Bronchial epithelial cell (primary cell): ENCODE measurements at regions not wholly inside any gene's neighbourhood (a gene's known extent, or its start where the extent isn't known, plus 50 kb on each side); places are given as distances from the start of the nearest gene placed in this dataset.

ENCODE experiments used
- DNase-seq: peaks from one replicate; pipeline ENCODE4 v3.0.0-alpha.2; 2010; ENCODE audit warnings: low read depth
- FAIRE-seq: peaks from 2 replicates; lab custom pipeline; 2011; peaks lifted over from hg19 to GRCh38; lab: Jason Lieb, UNC
- H3K27me3 ChIP-seq: 2 replicates; pipeline ENCODE4 v1.5.1; 2011; ENCODE audit warnings: low read length; ENCODE audit not compliant: control insufficient read depth, insufficient read depth
- H3K36me3 ChIP-seq: 2 replicates; pipeline ENCODE4 v1.5.1; 2011; ENCODE audit warnings: low read length; ENCODE audit not compliant: control insufficient read depth, insufficient read depth
- H3K4me3 ChIP-seq: 2 replicates; pipeline ENCODE4 v1.5.1; 2011; ENCODE audit warnings: mild to moderate bottlenecking, low read depth, low read length, control low read depth
- TF ChIP-seq, protein P1 (sequence below): IDR thresholded peaks from 2 replicates; pipeline ENCODE4 v1.5.1; 2011; ENCODE audit warnings: mild to moderate bottlenecking, moderate library complexity, low read length, control low read depth, inconsistent platforms; ENCODE audit not compliant: insufficient read depth, severe bottlenecking

- TF ChIP-seq, protein P1, sequence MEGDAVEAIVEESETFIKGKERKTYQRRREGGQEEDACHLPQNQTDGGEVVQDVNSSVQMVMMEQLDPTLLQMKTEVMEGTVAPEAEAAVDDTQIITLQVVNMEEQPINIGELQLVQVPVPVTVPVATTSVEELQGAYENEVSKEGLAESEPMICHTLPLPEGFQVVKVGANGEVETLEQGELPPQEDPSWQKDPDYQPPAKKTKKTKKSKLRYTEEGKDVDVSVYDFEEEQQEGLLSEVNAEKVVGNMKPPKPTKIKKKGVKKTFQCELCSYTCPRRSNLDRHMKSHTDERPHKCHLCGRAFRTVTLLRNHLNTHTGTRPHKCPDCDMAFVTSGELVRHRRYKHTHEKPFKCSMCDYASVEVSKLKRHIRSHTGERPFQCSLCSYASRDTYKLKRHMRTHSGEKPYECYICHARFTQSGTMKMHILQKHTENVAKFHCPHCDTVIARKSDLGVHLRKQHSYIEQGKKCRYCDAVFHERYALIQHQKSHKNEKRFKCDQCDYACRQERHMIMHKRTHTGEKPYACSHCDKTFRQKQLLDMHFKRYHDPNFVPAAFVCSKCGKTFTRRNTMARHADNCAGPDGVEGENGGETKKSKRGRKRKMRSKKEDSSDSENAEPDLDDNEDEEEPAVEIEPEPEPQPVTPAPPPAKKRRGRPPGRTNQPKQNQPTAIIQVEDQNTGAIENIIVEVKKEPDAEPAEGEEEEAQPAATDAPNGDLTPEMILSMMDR: no peak
- no peak for FAIRE-seq
- no peak for DNase-seq
- H3K4me3 ChIP-seq: no peak overlapping the region
- H3K36me3 ChIP-seq: no peaks in the 10 kb centered on the region
- H3K27me3 ChIP-seq: no peaks in the 10 kb centered on the region
These were observed 1085.8 kb downstream of the TDRD15 start for GRCh38 chr2:22209545-22209944.

- TF ChIP-seq, protein P1: no peak
- Histone ChIP-seq H3K27me3 (no peaks in the 10 kb centered on the region), H3K4me3 (no peak overlapping the region), H3K36me3 (no peaks in the 10 kb centered on the region)
- DNase-seq (no peak), FAIRE-seq (no peak)
These were observed 1089.5 kb downstream of the TDRD15 start for GRCh38 chr2:22213237-22213636.

- Histone ChIP-seq H3K4me3 (no peak overlapping the region), H3K36me3 (no peaks in the 10 kb centered on the region), H3K27me3 (no peaks in the 10 kb centered on the region)
- TF ChIP-seq, protein P1: no peak
- DNase-seq (no peak), FAIRE-seq (no peak)
These were observed 1091.7 kb downstream of the TDRD15 start for GRCh38 chr2:22215517-22215916.

- H3K27me3 ChIP-seq: no peaks in the 10 kb centered on the region
- H3K4me3 ChIP-seq: no peak overlapping the region
- no peaks in the 10 kb centered on the region for H3K36me3 ChIP-seq
- no peak for DNase-seq
- FAIRE-seq: no peak
- TF ChIP-seq, protein P1: no peak
These were observed 1094.1 kb downstream of the TDRD15 start for GRCh38 chr2:22217881-22218280.

DNA sequence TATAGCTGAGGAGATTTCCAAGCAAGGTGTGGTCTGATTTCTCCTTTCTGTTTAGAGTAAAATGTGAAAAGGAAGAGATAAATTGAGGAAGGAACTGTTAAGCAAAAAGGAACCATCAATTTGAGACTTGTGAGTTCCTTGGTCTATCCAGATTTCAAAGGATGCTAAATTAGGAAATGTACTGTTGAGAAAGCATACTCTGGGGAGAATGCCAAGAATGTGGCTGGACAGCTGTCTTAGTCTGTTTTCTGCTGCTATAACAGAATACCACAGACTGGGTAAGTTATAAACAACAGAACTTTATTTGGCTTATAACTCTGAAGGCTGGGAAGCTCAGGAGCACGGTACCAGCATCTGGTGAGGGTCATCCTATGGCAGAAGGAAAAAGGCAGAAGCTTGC is 1097.2 kb downstream of the TDRD15 start:
- FAIRE-seq (no peak), DNase-seq (no peak)
- H3K4me3 ChIP-seq: no peak overlapping the region
- no peaks in the 10 kb centered on the region for H3K27me3 ChIP-seq
- TF ChIP-seq, protein P1: no peak
- no peaks in the 10 kb centered on the region for H3K36me3 ChIP-seq

GRCh38 chr2:22238967-22239366 is 1115.2 kb downstream of the TDRD15 start:
- no peak overlapping the region for H3K4me3 ChIP-seq
- DNase-seq (no peak), FAIRE-seq (no peak)
- H3K27me3 ChIP-seq: no peaks in the 10 kb centered on the region
- TF ChIP-seq, protein P1: no peak
- H3K36me3 ChIP-seq: no peaks in the 10 kb centered on the region
